DMS114 treated with DMSO at 0.1 percent for 48 hours (cell line): ENCODE measurements at regions not wholly inside any gene's neighbourhood (a gene's known extent, or its start where the extent isn't known, plus 50 kb on each side); places are given as distances from the start of the nearest gene placed in this dataset.

ENCODE experiments used
- DNase-seq: peaks from one replicate; lab custom pipeline; 2025; ENCODE audit not compliant: unreplicated experiment; lab: John Stamatoyannopoulos, UW

DNA sequence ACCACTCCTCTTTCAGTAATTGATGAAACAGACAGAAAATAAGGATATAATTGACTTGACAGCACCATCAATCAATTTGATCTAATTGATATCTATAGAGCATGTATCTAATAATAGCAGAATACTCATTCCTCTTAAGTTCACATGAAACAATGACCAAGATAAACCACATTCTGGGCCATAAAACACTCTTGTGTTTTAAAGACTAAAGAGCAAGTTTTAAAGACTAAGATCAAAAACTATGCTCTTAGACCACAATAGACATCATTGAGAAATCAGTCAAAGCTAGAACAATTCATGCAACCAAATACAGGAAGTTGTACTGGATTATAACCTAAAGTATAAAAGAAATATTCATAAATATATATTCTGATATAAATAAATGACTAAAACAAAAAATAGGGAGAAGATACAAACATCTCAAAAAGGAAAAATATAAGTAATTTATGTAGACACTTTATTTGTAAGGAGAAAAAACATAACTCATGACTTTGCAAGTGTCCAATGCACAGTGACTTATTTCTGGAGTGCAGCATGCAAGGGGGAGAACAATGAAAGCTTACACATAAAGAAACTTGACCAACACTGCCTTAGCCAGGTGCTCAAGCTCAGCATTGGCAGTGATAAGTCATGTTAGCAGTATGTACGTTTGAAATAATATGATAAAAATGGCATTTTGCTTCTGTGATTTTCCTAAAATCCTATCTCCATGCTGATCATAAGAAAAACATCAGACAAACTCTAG lies 312.7 kb upstream of the IGFBP3 start:
- DNase-seq, result no peak

GRCh38 chr7:46230990-46231305 lies 309.9 kb upstream of the IGFBP3 start:
- no peak for DNase-seq

DNA sequence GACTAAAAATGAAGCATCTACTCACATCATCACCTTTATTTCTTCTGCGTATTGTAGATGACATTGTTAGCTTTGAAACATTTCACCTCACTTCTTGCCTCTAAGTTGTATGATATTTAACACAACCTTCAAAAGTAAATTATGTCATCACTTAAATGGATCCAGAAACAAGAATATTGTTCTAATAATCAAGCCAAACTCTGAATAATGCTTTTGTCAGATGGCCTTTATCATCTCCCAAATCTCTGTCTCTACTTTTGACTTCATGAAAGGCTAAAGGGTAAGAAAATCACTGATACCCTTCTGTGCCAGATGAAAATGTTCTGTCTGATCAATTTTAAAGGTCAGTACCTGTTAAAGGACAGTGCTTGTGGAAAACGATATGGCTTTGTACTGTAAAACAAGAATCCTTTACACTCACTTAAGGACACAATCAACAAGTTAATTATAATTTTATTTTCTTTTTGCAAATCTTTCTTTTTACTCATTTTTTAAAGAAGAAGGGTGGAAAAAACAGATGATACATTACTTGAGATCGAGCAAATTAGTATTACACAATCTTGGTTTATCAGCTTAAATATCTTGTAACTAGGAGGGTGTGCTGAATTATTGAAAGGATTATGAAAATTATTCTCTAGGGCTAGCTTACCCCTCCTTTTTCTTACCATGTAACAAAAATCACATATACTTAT lies 309.4 kb upstream of the IGFBP3 start:
- DNase-seq, result no peak

DNA sequence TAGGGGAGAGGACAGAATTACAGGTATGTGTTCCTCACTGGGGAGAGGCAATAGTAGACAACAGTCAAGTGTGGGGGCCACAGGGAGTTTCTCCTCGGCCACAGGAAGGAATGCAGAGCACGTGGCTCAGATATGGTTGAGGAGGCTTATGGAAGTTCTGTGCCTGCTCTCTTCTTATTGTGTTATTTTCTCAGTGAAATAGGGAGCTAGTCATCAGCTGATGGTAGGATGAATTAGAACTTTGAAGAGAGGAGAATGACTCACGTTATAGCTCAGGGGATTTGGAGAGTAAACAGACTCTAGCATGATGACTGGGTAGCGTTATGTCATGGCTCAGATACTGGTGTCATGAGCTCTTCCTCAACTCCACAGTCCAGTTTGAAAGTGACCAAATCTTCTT lies 308.3 kb upstream of the IGFBP3 start:
- no peak for DNase-seq

DNA sequence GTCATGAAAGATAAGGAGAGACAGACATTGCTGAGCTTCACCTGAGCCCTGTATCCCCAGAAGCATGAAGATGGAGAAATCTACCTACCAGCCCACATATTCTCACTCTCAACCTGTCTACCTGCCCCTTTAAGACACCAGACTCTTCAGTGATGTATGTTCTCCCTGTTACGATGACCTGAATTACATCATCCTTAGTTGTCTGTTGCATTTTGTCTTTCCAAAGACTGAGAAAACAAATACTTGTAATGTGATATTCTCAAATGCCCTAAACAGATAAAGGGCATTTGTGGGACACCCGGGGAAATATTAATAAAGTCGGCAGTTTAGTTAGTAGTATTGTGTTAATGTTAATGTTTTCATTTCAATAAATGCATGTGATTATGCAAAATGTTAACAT lies 305.8 kb upstream of the IGFBP3 start:
- DNase-seq, result no peak

DNA sequence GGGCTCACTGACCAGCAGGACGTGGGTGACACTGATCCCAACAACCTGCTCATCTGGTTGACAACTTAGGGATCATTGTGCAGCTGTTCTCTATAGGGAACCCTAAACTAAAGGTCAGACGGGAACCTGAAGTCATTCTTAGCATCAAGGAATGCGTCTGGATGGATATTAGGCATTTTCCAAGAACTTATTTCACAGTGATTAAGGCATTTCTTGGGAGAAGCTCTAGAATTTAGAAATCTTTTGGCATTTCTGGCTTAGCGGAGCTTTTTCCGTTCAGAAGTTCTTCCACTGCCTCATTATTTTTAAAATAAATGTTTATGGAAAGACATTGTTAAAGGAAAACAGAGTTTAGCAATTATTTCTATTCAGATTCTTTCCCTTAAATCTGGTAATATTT lies 303.3 kb upstream of the IGFBP3 start:
- no peak for DNase-seq

- DNase-seq, result no peak
These were observed 299.1 kb upstream of the IGFBP3 start for GRCh38 chr7:46220066-46220630.

DNA sequence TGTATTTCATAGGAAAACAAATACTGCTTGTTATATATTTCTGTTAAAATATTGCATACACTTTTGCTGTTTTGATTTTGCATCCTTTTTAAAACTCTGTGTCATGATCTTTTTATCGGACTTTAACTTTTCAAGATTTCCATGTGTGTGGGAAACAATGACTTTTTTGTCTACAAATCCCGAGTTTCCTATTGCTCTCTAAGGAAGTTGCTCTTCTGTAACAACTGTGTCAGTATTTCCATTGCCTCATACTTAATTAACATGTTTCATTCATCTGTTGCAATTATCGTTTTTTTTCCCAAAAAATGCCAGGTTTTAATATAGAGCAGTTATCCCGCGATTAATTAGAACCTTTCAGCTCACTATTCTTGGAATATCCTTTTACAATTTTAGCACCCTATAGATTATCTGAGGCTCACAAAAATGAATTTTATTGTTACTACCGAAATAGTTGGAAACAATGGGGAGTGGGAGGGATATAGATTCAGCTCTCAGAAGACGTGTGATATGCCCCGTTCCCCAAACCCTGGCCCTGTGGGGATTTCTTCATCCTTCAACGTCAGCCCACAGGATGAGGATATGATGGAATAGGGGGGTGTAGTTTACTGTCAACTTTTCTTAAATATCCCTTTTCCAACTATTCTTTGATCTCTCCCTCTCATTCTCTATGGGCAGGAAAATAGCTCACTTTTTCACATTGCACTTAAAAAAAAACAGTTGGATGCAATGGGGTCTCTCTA lies 297.6 kb upstream of the IGFBP3 start:
- no peak for DNase-seq

- DNase-seq, result no peak
These were observed 295.0 kb upstream of the IGFBP3 start for GRCh38 chr7:46215987-46216567.

- DNase-seq, result no peak
These were observed 293.5 kb upstream of the IGFBP3 start for GRCh38 chr7:46214526-46214925.

- no peak for DNase-seq
These were observed 292.1 kb upstream of the IGFBP3 start for GRCh38 chr7:46213154-46213537.

DNA sequence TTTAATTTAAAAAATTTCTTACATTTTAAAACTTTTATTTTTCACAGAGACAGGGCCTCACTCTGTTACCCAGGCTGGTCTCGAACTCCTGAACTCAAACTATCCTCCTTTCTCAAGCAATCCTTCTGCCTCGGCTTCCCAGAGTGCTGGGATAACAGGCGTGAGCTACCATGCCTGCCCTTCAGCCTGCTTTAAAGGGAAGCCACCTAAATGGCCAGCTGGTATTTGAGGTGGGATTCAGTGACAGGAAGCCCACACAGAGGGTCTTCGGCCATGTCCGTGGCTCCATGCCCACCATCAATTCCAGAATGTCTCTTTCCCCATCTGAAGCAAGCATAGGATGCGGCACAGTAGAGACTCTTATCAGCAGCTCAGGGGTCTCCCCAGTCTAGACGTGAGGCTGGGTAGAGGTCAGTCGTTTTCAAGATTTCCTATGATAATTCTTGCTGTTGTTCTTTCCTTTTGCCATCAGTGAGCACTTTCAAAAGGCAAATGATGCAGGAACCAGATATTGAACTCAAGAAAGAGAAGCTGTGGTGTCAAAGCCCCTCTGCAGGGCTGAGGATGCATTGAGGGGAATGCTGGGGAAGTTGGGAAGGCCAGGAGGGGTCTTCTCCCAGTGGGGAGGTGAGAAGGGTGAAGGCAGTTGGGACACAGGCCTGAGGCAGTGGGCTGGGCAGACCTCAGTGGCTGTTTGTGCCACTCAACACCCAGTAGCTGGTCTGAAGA lies 291.5 kb upstream of the IGFBP3 start:
- no peak for DNase-seq

- DNase-seq, result no peak
These were observed 289.4 kb upstream of the IGFBP3 start for GRCh38 chr7:46210467-46210866.

- DNase-seq, result no peak
These were observed 288.7 kb upstream of the IGFBP3 start for GRCh38 chr7:46209611-46210388.

DNA sequence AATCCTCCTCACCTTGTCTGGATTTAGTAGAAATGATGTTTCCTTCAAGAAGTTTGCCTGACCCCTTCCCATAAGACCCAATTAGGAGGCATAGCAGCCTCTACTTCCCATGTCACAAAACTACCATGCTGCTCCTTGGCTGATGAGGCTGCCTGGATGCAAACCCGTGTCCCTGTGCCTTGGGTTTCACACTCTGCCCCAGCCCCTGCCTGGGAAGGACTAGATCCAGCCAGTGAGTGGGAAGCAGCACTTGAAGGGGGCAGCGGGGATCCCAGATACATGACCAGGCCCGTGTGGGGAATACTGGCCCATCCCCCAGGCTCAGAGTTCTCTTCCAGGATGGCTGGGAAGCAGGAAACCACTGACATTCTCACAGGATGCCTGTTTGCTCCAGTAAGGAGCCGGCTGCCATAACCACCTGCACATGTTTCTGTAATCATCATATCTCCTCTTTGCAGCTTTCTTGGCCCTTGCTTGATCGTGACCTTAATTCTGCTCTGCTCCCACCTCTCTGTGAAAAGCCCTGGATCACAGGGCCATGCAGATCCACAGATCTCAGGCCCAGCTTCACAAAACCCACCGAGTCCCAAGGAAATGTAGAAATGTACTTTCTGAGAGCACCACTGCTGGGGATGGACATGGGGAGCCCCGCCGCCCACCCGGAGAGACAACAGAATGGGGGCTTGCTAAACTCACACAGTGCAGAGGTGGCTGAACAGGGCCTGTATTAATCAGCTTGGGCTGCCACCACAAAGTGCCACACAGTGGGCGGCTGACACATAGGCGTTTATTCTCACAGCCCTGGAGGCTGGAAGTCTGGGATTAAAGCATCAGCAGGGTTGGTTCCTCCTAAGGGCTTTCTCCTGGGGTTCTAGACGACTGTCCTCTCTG lies 287.8 kb upstream of the IGFBP3 start:
- DNase-seq, result no peak

GRCh38 chr7:46207931-46208634 lies 287.0 kb upstream of the IGFBP3 start:
- no peak for DNase-seq

- DNase-seq, result no peak
These were observed 285.5 kb upstream of the IGFBP3 start for GRCh38 chr7:46206476-46207060.

DNA sequence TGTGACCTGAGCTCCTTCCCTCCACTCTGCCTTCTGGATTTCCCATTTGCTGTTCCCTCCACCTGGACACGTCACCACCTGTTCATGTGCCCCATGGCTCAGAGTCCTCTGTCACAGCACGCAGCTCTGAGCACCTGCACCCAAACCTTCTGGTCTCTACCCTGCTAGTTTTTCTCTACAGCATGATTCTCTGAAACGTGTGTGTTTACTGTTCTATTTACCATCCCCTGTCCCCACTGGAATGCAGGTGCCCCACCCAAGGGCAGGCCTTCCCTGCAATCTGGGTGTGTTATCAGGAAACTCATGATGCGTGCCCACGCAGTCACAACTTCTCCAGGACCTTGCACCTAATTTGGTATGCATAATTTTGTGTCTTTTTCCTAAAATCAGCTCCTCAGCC lies 284.4 kb upstream of the IGFBP3 start:
- DNase-seq, result no peak
